Lower lobe of right lung (tissue), 2 donors: ENCODE measurements at regions not wholly inside any gene's neighbourhood (a gene's known extent, or its start where the extent isn't known, plus 50 kb on each side); places are given as distances from the start of the nearest gene placed in this dataset.
"Not testable (repeated sequence)": the region's sequence is repeated elsewhere in the genome, so short reads cannot be mapped to it uniquely, and the experiment has no call there.

Source experiments
- ATAC-seq, 2 donors: fragments of 200-7000 bp; cut with Tn5 transposase; one replicate each; pipeline ENCODE4 v1.9.1; 2020 to 2022; ENCODE audit warnings: mild to moderate bottlenecking in 2 of 2, moderate library complexity in 2 of 2
- DNase-seq: peaks from one replicate; pipeline ENCODE4 v3.0.0-alpha.2; 2020
- H3K27ac ChIP-seq: fragments of 200-600 bp; one replicate; pipeline ENCODE4 v1.8.0; 2022
- H3K27me3 ChIP-seq: fragments of 200-600 bp; one replicate; pipeline ENCODE4 v1.8.0; 2022; ENCODE audit warnings: low read depth
- H3K36me3 ChIP-seq: fragments of 200-600 bp; one replicate; pipeline ENCODE4 v1.8.0; 2022; ENCODE audit warnings: mild to moderate bottlenecking
- H3K4me1 ChIP-seq: fragments of 200-600 bp; one replicate; pipeline ENCODE4 v1.8.0; 2022
- H3K4me3 ChIP-seq: fragments of 200-600 bp; one replicate; pipeline ENCODE4 v1.8.0; 2022; ENCODE audit warnings: mild to moderate bottlenecking
- H3K9me3 ChIP-seq: fragments of 200-600 bp; one replicate; pipeline ENCODE4 v1.8.0; 2022
- CTCF ChIP-seq: fragments of 200-600 bp; IDR thresholded peaks from one replicate; pipeline ENCODE4 v1.8.0; 2022; ENCODE audit warnings: antibody characterized with exemption, mild to moderate bottlenecking
- intact Hi-C: fragments of 100-400 bp; cut with DNase I; formaldehyde crosslinking; loops from one replicate; pipeline ENCODE4 v1.11.0; 2022
- donor health status: DM: no; HTN: yes; CAD: no; lungs with severe emphysema.

- H3K27ac ChIP-seq: no peak overlapping the region
- H3K4me3 ChIP-seq: no peak overlapping the region
- intact Hi-C loops: no loop called here
- no peaks in the 10 kb centered on the region for H3K36me3 ChIP-seq
- no peak for TF ChIP-seq CTCF
- H3K27me3 ChIP-seq: no peaks in the 10 kb centered on the region
- ATAC-seq (no peak), DNase-seq (no peak)
- H3K9me3 ChIP-seq: no peaks in the 10 kb centered on the region
- H3K4me1 ChIP-seq: no peaks in the 10 kb centered on the region
Measured at GRCh38 chr15:62867844-62868243, 174.7 kb upstream of the TPM1 start.

- DNase-seq (no peak), ATAC-seq (no peak)
- intact Hi-C loops: no loop called here
- TF ChIP-seq CTCF: no peak
- Histone ChIP-seq H3K36me3 (no peaks in the 10 kb centered on the region), H3K9me3 (no peaks in the 10 kb centered on the region), H3K4me1 (no peaks in the 10 kb centered on the region), H3K27ac (no peak overlapping the region), H3K27me3 (no peaks in the 10 kb centered on the region), H3K4me3 (no peak overlapping the region)
Measured at GRCh38 chr15:62868507-62868906, 174.0 kb upstream of the TPM1 start.

- ATAC-seq: no peak
- no peaks in the 10 kb centered on the region for H3K36me3 ChIP-seq
- H3K27ac ChIP-seq: no peak overlapping the region
- intact Hi-C loops: no loop called here
- no peaks in the 10 kb centered on the region for H3K4me1 ChIP-seq
- TF ChIP-seq CTCF: no peak
- no peaks in the 10 kb centered on the region for H3K27me3 ChIP-seq
- DNase-seq: no peak
- H3K9me3 ChIP-seq: no peaks in the 10 kb centered on the region
- no peak overlapping the region for H3K4me3 ChIP-seq
Measured at GRCh38 chr15:62869116-62869515, 173.4 kb upstream of the TPM1 start.

GRCh38 chr15:62870216-62870615, 172.3 kb upstream of the TPM1 start:
- H3K4me3 ChIP-seq: no peak overlapping the region

GRCh38 chr15:62870701-62871100, 171.8 kb upstream of the TPM1 start:
- H3K27ac ChIP-seq, H3K4me3 ChIP-seq, H3K4me1 ChIP-seq, H3K36me3 ChIP-seq, ATAC-seq, intact Hi-C loops, DNase-seq, H3K27me3 ChIP-seq, H3K9me3 ChIP-seq: not testable (repeated sequence)

More at GRCh38 chr15:62870216-62870615, 172.3 kb upstream of the TPM1 start:
- ATAC-seq (no peak), DNase-seq (no peak)
- Histone ChIP-seq H3K27ac (no peak overlapping the region), H3K27me3 (no peaks in the 10 kb centered on the region), H3K9me3 (no peaks in the 10 kb centered on the region), H3K4me1 (no peaks in the 10 kb centered on the region), H3K36me3 (no peaks in the 10 kb centered on the region)
- TF ChIP-seq CTCF: no peak
- intact Hi-C loops: no loop called here

- Histone ChIP-seq H3K27ac (no peak overlapping the region), H3K4me1 (no peaks in the 10 kb centered on the region), H3K9me3 (no peaks in the 10 kb centered on the region), H3K4me3 (no peak overlapping the region), H3K36me3 (no peaks in the 10 kb centered on the region), H3K27me3 (no peaks in the 10 kb centered on the region)
- no peak for ATAC-seq
- no peak for TF ChIP-seq CTCF
- intact Hi-C loops: no loop called here
- no peak for DNase-seq
Measured at GRCh38 chr15:62873203-62873602, 169.3 kb upstream of the TPM1 start.
